NCI-H526 (cell line): ENCODE measurements at regions not wholly inside any gene's neighbourhood (a gene's known extent, or its start where the extent isn't known, plus 50 kb on each side); places are given as distances from the start of the nearest gene placed in this dataset.

Experiments used
- DNase-seq, 2 experiments: peaks; one replicate each; lab custom pipeline; 2025; lab: John Stamatoyannopoulos, UW

GRCh38 chr11:19595840-19596751 lies 116.5 kb upstream of the NAV2 start:
- no peak for DNase-seq

GRCh38 chr11:19595499-19595839 lies 117.2 kb upstream of the NAV2 start:
- no peak for DNase-seq

GRCh38 chr11:19594326-19594725 lies 118.3 kb upstream of the NAV2 start:
- no peak for DNase-seq

- DNase-seq = no peak
Observed at GRCh38 chr11:19592842-19593241, 119.8 kb upstream of the NAV2 start.

- DNase-seq = no peak
Observed at GRCh38 chr11:19589567-19590260, 122.9 kb upstream of the NAV2 start.

GRCh38 chr11:19587979-19588378 lies 124.7 kb upstream of the NAV2 start:
- no peak for DNase-seq

- no peak for DNase-seq
Observed at GRCh38 chr11:19580646-19581045, 132.0 kb upstream of the NAV2 start.

GRCh38 chr11:19579957-19580356 lies 132.7 kb upstream of the NAV2 start:
- DNase-seq = no peak

GRCh38 chr11:19578871-19579270 lies 133.8 kb upstream of the NAV2 start:
- no peak for DNase-seq

- DNase-seq = peak; percentile 64 to 91
Observed at GRCh38 chr11:19577976-19578619, 134.5 kb upstream of the NAV2 start.

GRCh38 chr11:19577391-19577975 lies 135.2 kb upstream of the NAV2 start:
- DNase-seq = no peak

GRCh38 chr11:19576903-19577302 lies 135.7 kb upstream of the NAV2 start:
- no peak for DNase-seq

GRCh38 chr11:19576054-19576453 lies 136.6 kb upstream of the NAV2 start:
- DNase-seq = no peak

GRCh38 chr11:19574916-19575315 lies 137.7 kb upstream of the NAV2 start:
- DNase-seq = no peak

GRCh38 chr11:19573666-19574065 lies 139.0 kb upstream of the NAV2 start:
- DNase-seq = no peak

- no peak for DNase-seq
Observed at GRCh38 chr11:19571906-19572305, 140.7 kb upstream of the NAV2 start.

- DNase-seq = no peak
Observed at GRCh38 chr11:19570889-19571288, 141.7 kb upstream of the NAV2 start.

GRCh38 chr11:19567996-19568395 lies 144.6 kb upstream of the NAV2 start:
- no peak for DNase-seq

- DNase-seq = no peak
Observed at GRCh38 chr11:19566583-19567379, 145.9 kb upstream of the NAV2 start.

- peak; percentile 82 to 87 for DNase-seq
Observed at GRCh38 chr11:19565639-19566038, 147.0 kb upstream of the NAV2 start.

GRCh38 chr11:19562156-19562555 lies 150.5 kb upstream of the NAV2 start:
- no peak for DNase-seq

GRCh38 chr11:19561011-19561410 lies 151.6 kb upstream of the NAV2 start:
- no peak for DNase-seq
